Right lobe of liver (tissue), 4 donors: ENCODE measurements at regions not wholly inside any gene's neighbourhood (a gene's known extent, or its start where the extent isn't known, plus 50 kb on each side); places are given as distances from the start of the nearest gene placed in this dataset.

ENCODE experiments used
- CTCF ChIP-seq, 4 donors: fragments of 200-600 bp in 3 of 4; fragments of 450-650 bp in 1 of 4; IDR thresholded peaks; one replicate each; pipeline versions ENCODE4 v1.5.1 to v1.8.0; 2016 to 2022; ENCODE audit warnings: antibody characterized with exemption in 4 of 4, mild to moderate bottlenecking in 2 of 4
- POLR2A ChIP-seq: fragments of 450-650 bp; IDR thresholded peaks from one replicate; pipeline ENCODE4 v1.6.1; 2017; ENCODE audit warnings: antibody characterized with exemption, mild to moderate bottlenecking
- donor health status: DM: no; HTN: no; CAD: no.
- donor health status: DM: no; HTN: no; CAD: no.
- donor health status: DM: no; HTN: yes; CAD: no.

GRCh38 chr3:109731639-109732473 lies 394.5 kb upstream of the DPPA4 start:
- no peak for TF ChIP-seq POLR2A
- peak; percentile 77 to 92 (median 88) for TF ChIP-seq CTCF (IDR thresholded peaks at IDR 0.05)
